BLaER1 (cell line): ENCODE measurements at regions not wholly inside any gene's neighbourhood (a gene's known extent, or its start where the extent isn't known, plus 50 kb on each side); places are given as distances from the start of the nearest gene placed in this dataset.

ENCODE experiments used
- H3K27ac ChIP-seq: shearing (Covaris generic); formaldehyde crosslinking; 2 replicates; pipeline ENCODE4 v1.8.1; 2022
- H3K27me3 ChIP-seq: shearing (Covaris generic); formaldehyde crosslinking; 2 replicates; pipeline ENCODE4 v1.8.1; 2022
- H3K36me3 ChIP-seq: shearing (Covaris generic); formaldehyde crosslinking; 2 replicates; pipeline ENCODE4 v1.8.1; 2022
- H3K4me1 ChIP-seq: shearing (Covaris generic); formaldehyde crosslinking; 2 replicates; pipeline ENCODE4 v1.8.1; 2022
- H3K4me2 ChIP-seq: shearing (Covaris generic); formaldehyde crosslinking; 2 replicates; pipeline ENCODE4 v1.8.1; 2022
- H3K4me3 ChIP-seq: shearing (Covaris generic); formaldehyde crosslinking; 2 replicates; pipeline ENCODE4 v1.8.1; 2022
- H3K9ac ChIP-seq: shearing (Covaris generic); formaldehyde crosslinking; 2 replicates; pipeline ENCODE4 v1.8.1; 2022
- H3K9me3 ChIP-seq: shearing (Covaris generic); formaldehyde crosslinking; 2 replicates; pipeline ENCODE4 v1.8.1; 2022
- H4K20me1 ChIP-seq: shearing (Covaris generic); formaldehyde crosslinking; 2 replicates; pipeline ENCODE4 v1.8.1; 2022
- Cebpa-rat ChIP-seq: shearing (Covaris generic); IDR thresholded peaks from 2 replicates; pipeline ENCODE4 v1.8.1; 2022

GRCh38 chr22:47690166-47690565, 927.7 kb downstream of the TBC1D22A start:
- no peaks in the 10 kb centered on the region for H3K27me3 ChIP-seq
- H3K9ac ChIP-seq = no peak overlapping the region
- no peak overlapping the region for H3K4me3 ChIP-seq
- no peak for TF ChIP-seq Cebpa-rat
- H4K20me1 ChIP-seq = no peaks in the 10 kb centered on the region
- H3K9me3 ChIP-seq = peaks cover 10% of the 10 kb centered on the region
- no peaks in the 10 kb centered on the region for H3K36me3 ChIP-seq
- no peak overlapping the region for H3K4me2 ChIP-seq
- H3K27ac ChIP-seq = no peak overlapping the region
- no peaks in the 10 kb centered on the region for H3K4me1 ChIP-seq

GRCh38 chr22:47687776-47688175, 925.3 kb downstream of the TBC1D22A start:
- H3K9me3 ChIP-seq = peaks cover 28% of the 10 kb centered on the region
- no peaks in the 10 kb centered on the region for H3K4me1 ChIP-seq
- no peaks in the 10 kb centered on the region for H4K20me1 ChIP-seq
- no peak overlapping the region for H3K4me2 ChIP-seq
- H3K27me3 ChIP-seq = no peaks in the 10 kb centered on the region
- no peaks in the 10 kb centered on the region for H3K36me3 ChIP-seq
- no peak overlapping the region for H3K9ac ChIP-seq
- no peak overlapping the region for H3K4me3 ChIP-seq
- H3K27ac ChIP-seq = no peak overlapping the region
- no peak for TF ChIP-seq Cebpa-rat

GRCh38 chr22:47687346-47687655, 924.9 kb downstream of the TBC1D22A start:
- H3K4me2 ChIP-seq = no peak overlapping the region
- no peaks in the 10 kb centered on the region for H4K20me1 ChIP-seq
- H3K9ac ChIP-seq = no peak overlapping the region
- no peaks in the 10 kb centered on the region for H3K36me3 ChIP-seq
- TF ChIP-seq Cebpa-rat = no peak
- peaks cover 29% of the 10 kb centered on the region for H3K9me3 ChIP-seq
- no peaks in the 10 kb centered on the region for H3K27me3 ChIP-seq
- no peak overlapping the region for H3K27ac ChIP-seq
- H3K4me3 ChIP-seq = no peak overlapping the region
- H3K4me1 ChIP-seq = no peaks in the 10 kb centered on the region

DNA sequence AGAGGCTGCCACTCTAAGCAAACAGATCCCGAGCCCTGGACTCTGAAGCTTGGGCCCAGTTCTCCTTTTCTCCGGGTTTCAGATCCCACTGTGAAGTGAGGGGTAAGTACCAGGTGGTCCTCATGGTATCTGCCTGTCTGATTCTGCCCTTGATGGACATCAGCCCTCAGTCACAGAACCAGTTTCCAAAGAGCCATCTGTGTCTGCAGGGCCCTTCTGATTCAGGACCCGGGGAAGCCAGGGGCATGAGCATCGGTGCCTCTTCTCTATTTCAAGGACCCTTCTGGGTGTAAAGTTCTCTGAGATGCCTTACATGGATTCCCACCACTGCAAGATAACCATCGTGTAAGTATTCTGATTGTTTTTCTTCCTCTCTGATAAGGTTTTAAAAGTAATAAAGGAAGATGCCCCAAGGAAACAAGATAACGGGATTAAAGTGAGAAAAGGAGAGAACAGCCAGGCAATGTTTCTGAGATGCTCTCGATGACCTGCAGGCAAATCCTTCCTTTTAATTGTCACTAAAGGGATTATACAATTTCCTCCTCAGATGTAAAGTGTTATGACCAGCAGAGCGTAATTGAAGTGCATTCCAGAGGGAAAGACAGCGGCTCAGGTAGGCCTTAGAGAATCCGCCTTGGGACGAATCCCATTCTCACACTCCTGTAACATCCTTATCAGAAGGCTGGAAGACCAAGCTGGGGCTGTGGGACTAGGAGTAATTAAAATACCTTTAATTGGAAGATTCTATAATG, 924.3 kb downstream of the TBC1D22A start:
- H3K27ac ChIP-seq = no peak overlapping the region
- H4K20me1 ChIP-seq = no peaks in the 10 kb centered on the region
- H3K9me3 ChIP-seq = peaks cover 29% of the 10 kb centered on the region
- H3K9ac ChIP-seq = no peak overlapping the region
- H3K36me3 ChIP-seq = no peaks in the 10 kb centered on the region
- no peaks in the 10 kb centered on the region for H3K4me1 ChIP-seq
- H3K27me3 ChIP-seq = no peaks in the 10 kb centered on the region
- TF ChIP-seq Cebpa-rat = no peak
- H3K4me2 ChIP-seq = no peak overlapping the region
- H3K4me3 ChIP-seq = no peak overlapping the region

DNA sequence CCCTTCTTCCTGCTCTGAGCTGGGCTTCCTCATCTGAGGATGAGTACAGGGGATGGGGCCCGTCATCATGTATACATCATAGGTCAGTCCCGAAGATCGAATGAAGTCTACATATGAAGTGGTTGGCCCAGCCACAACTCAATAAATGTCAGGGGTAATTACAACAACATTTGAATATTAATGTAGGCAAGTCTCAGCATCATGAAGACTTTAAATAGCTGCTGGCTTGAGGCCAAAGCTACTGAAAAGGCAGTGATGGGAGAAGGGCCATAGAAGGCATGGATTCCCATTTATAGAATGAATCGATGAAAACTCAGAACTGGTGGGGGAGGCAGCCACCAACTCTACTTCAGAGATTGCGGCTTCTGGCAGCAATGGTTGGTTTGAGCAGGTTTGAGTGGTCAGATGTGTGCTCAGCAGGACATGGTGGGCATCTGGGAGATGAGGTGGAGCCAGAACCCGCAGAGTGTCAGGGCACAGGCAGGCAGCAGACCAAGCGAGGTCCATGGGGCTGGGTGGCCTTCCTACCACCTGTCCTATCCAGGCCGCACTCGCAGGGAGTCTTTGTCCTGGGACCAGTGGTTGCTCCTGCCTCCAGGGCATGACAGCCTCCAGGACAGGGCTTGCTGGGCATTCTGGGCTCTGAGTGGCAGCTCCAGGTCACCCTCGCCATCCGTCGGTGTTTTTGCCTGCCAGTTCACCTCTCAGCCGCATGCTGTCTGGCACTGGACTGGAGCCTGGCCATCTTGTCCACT, 919.1 kb downstream of the TBC1D22A start:
- Histone ChIP-seq H3K4me1 (no peaks in the 10 kb centered on the region), H3K4me3 (no peak overlapping the region), H3K36me3 (no peaks in the 10 kb centered on the region), H3K9me3 (peaks cover 18% of the 10 kb centered on the region), H3K9ac (no peak overlapping the region), H3K4me2 (no peak overlapping the region), H4K20me1 (no peaks in the 10 kb centered on the region), H3K27ac (no peak overlapping the region), H3K27me3 (no peaks in the 10 kb centered on the region)
- TF ChIP-seq Cebpa-rat = no peak

GRCh38 chr22:47678636-47679287, 916.3 kb downstream of the TBC1D22A start:
- Histone ChIP-seq H3K4me1 (no peaks in the 10 kb centered on the region), H3K4me3 (no peak overlapping the region), H3K36me3 (no peaks in the 10 kb centered on the region), H3K27ac (no peak overlapping the region), H3K9me3 (peaks cover 11% of the 10 kb centered on the region), H4K20me1 (no peaks in the 10 kb centered on the region), H3K9ac (no peak overlapping the region), H3K27me3 (no peaks in the 10 kb centered on the region), H3K4me2 (no peak overlapping the region)
- TF ChIP-seq Cebpa-rat = no peak

- Histone ChIP-seq H3K36me3 (no peaks in the 10 kb centered on the region), H3K9me3 (peaks cover 3% of the 10 kb centered on the region), H3K9ac (no peak overlapping the region), H4K20me1 (no peaks in the 10 kb centered on the region), H3K4me2 (no peak overlapping the region), H3K27ac (no peak overlapping the region), H3K4me3 (no peak overlapping the region), H3K4me1 (no peaks in the 10 kb centered on the region), H3K27me3 (no peaks in the 10 kb centered on the region)
- TF ChIP-seq Cebpa-rat = no peak
Observed at GRCh38 chr22:47678048-47678447, 915.6 kb downstream of the TBC1D22A start.

DNA sequence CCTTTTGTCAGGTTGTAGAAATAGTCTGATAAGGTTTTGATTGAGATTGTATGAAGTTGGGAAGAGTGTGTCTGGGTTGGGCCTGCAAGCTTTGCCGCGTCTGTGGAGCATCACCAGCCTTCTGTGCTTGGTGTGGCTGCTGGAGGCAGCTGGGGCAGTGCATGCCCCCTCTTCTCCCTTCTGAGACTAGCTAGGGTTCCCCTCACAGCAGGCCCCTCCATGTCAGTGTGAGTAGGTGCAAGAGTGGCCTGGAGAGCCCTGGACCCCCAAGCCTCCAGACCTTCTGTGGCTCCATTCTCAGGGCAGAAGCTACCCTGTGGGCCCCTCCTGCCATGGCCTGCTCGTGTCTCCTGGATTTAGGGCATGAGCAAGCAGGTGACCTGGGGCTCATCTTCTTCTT, 914.2 kb downstream of the TBC1D22A start:
- H3K36me3 ChIP-seq = no peaks in the 10 kb centered on the region
- H3K4me3 ChIP-seq = no peak overlapping the region
- H3K9ac ChIP-seq = no peak overlapping the region
- H4K20me1 ChIP-seq = no peaks in the 10 kb centered on the region
- H3K27me3 ChIP-seq = no peaks in the 10 kb centered on the region
- H3K27ac ChIP-seq = no peak overlapping the region
- TF ChIP-seq Cebpa-rat = no peak
- H3K4me2 ChIP-seq = no peak overlapping the region
- no peaks in the 10 kb centered on the region for H3K9me3 ChIP-seq
- no peaks in the 10 kb centered on the region for H3K4me1 ChIP-seq

DNA sequence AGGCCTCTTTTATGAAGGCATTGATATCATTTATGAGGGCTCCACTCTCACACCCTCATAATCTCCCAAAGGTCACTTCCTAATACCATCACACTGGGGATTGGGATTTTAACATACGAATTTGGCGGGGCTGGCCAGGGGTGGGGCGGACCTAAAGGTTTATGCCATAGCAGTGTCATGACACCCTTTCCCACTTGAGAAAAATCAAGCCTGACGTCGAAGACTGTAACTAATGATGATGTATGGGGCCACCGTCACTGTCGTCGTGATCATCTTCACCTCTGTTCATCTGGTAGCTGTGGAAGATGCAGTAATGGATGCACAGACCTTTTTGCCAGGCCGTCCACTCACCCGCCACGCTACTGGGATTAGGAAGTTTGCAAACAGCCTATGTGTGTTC, 912.1 kb downstream of the TBC1D22A start:
- no peaks in the 10 kb centered on the region for H3K36me3 ChIP-seq
- H3K9ac ChIP-seq = no peak overlapping the region
- TF ChIP-seq Cebpa-rat = no peak
- no peaks in the 10 kb centered on the region for H4K20me1 ChIP-seq
- peaks cover 4% of the 10 kb centered on the region; the same call in 1 of the 2 replicates for H3K9me3 ChIP-seq
- no peak overlapping the region for H3K27ac ChIP-seq
- H3K4me1 ChIP-seq = no peaks in the 10 kb centered on the region
- H3K4me2 ChIP-seq = no peak overlapping the region
- H3K4me3 ChIP-seq = no peak overlapping the region
- no peaks in the 10 kb centered on the region for H3K27me3 ChIP-seq

- no peaks in the 10 kb centered on the region for H3K27me3 ChIP-seq
- no peak overlapping the region for H3K27ac ChIP-seq
- no peak overlapping the region for H3K4me2 ChIP-seq
- H4K20me1 ChIP-seq = no peaks in the 10 kb centered on the region
- no peak overlapping the region for H3K4me3 ChIP-seq
- no peak for TF ChIP-seq Cebpa-rat
- H3K9ac ChIP-seq = no peak overlapping the region
- peaks cover 6% of the 10 kb centered on the region; the same call in 1 of the 2 replicates for H3K9me3 ChIP-seq
- H3K4me1 ChIP-seq = no peaks in the 10 kb centered on the region
- no peaks in the 10 kb centered on the region for H3K36me3 ChIP-seq
Observed at GRCh38 chr22:47673557-47673956, 911.1 kb downstream of the TBC1D22A start.
